ENCODE measurements at regions not wholly inside any gene's neighbourhood (a gene's known extent, or its start where the extent isn't known, plus 50 kb on each side); places are given as distances from the start of the nearest gene placed in this dataset.
"Not testable (repeated sequence)": the region's sequence is repeated elsewhere in the genome, so short reads cannot be mapped to it uniquely, and the experiment has no call there.

DNA sequence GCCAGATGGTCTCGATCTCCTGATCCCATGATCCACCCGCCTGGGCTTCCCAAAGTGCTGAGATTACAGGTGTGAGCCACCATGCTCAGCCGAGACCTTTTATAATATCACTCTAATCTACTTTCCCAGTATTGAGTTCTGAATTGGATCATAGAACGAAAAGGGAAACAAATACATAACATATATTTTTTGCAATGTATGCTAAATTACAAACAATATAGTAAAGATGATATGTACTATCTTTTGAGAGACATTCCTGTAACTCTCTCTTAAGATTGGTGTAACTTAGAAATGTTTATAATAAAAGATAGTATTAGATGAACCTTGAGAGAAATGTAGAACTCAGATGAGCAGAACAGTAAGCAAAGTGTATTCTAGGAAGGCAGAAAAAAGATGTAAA lies 129.2 kb upstream of the TENT5A start:
- no peak for DNase-seq (ENCODE audit: low read depth in 1 of 2, low spot score in 1 of 2)
- Histone ChIP-seq H3K4me3 (replicated peaks; ENCODE audit: insufficient read depth, low read length) (no peak overlapping the region), H3K27ac (replicated peaks) (no peak overlapping the region), H3K27me3 (ENCODE audit: insufficient read depth, poor library complexity, severe bottlenecking) (no peaks in the 10 kb centered on the region)
- TF ChIP-seq GABPA (IDR thresholded peaks at IDR 0.05; ENCODE audit: low read depth), result no peak

DNA sequence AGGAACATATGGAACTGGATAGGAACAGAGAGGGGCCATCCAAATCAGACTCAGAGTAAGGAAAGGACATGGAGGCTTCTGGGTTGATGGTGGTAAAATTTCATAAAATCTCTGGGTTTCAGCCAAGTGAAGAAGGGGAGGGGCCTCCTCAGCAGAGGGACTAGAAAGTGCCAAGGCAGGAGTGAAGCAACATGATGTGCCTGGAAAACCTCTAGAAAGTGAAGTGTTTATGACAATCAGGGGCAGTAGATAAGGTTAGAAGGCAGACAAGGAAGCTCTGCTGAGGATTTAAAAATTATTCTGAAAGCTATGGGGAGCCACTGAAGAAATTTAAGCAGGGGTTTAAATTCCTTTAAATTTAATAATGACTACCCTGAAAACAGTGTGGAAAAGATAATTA lies 126.0 kb upstream of the TENT5A start:
- TF ChIP-seq POLR2AphosphoS5 (IDR thresholded peaks at IDR 0.05; ENCODE audit: low read depth) (no peak), GABPA (IDR thresholded peaks at IDR 0.05; ENCODE audit: low read depth) (no peak), SPI1 (IDR thresholded peaks at IDR 0.05; ENCODE audit: borderline replicate concordance, low read depth) (no peak)
- TF ChIP-seq, protein P1, sequence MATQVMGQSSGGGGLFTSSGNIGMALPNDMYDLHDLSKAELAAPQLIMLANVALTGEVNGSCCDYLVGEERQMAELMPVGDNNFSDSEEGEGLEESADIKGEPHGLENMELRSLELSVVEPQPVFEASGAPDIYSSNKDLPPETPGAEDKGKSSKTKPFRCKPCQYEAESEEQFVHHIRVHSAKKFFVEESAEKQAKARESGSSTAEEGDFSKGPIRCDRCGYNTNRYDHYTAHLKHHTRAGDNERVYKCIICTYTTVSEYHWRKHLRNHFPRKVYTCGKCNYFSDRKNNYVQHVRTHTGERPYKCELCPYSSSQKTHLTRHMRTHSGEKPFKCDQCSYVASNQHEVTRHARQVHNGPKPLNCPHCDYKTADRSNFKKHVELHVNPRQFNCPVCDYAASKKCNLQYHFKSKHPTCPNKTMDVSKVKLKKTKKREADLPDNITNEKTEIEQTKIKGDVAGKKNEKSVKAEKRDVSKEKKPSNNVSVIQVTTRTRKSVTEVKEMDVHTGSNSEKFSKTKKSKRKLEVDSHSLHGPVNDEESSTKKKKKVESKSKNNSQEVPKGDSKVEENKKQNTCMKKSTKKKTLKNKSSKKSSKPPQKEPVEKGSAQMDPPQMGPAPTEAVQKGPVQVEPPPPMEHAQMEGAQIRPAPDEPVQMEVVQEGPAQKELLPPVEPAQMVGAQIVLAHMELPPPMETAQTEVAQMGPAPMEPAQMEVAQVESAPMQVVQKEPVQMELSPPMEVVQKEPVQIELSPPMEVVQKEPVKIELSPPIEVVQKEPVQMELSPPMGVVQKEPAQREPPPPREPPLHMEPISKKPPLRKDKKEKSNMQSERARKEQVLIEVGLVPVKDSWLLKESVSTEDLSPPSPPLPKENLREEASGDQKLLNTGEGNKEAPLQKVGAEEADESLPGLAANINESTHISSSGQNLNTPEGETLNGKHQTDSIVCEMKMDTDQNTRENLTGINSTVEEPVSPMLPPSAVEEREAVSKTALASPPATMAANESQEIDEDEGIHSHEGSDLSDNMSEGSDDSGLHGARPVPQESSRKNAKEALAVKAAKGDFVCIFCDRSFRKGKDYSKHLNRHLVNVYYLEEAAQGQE (IDR thresholded peaks at IDR 0.05; ENCODE audit: insufficient replicate concordance, low read depth), result no peak
- TF ChIP-seq, protein P2, sequence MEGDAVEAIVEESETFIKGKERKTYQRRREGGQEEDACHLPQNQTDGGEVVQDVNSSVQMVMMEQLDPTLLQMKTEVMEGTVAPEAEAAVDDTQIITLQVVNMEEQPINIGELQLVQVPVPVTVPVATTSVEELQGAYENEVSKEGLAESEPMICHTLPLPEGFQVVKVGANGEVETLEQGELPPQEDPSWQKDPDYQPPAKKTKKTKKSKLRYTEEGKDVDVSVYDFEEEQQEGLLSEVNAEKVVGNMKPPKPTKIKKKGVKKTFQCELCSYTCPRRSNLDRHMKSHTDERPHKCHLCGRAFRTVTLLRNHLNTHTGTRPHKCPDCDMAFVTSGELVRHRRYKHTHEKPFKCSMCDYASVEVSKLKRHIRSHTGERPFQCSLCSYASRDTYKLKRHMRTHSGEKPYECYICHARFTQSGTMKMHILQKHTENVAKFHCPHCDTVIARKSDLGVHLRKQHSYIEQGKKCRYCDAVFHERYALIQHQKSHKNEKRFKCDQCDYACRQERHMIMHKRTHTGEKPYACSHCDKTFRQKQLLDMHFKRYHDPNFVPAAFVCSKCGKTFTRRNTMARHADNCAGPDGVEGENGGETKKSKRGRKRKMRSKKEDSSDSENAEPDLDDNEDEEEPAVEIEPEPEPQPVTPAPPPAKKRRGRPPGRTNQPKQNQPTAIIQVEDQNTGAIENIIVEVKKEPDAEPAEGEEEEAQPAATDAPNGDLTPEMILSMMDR (IDR thresholded peaks at IDR 0.05; ENCODE audit: insufficient read depth, low read length), result no peak
- H3K4me3 ChIP-seq (replicated peaks; ENCODE audit: insufficient read depth, low read length), result no peak overlapping the region
- no peak overlapping the region for H3K27ac ChIP-seq (replicated peaks)
- no peaks in the 10 kb centered on the region for H3K27me3 ChIP-seq (ENCODE audit: insufficient read depth, poor library complexity, severe bottlenecking)
- peak in 1 of 2 experiments; percentile 14 for DNase-seq (ENCODE audit: low read depth in 1 of 2, low spot score in 1 of 2)

DNA sequence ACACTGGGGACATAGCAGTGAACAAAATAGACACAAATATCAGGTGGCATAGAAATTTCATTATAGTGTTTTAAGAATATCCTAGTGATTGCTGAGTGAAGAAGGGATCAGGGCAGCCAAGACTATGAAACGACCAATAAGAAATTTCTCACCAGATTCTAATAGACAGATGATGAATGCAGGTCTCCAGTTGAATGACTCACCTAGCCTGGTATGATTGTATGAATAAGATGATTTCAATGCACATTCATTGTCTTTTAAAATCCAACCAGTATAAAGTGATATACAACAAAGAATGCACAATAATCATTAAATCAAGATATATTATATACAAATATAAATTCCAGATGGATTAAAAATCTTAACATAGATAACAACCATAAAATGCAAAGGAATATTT lies 124.5 kb upstream of the TENT5A start:
- H3K4me3 ChIP-seq (replicated peaks; ENCODE audit: insufficient read depth, low read length), result no peak overlapping the region
- TF ChIP-seq GABPA (IDR thresholded peaks at IDR 0.05; ENCODE audit: low read depth) (no peak), SPI1 (IDR thresholded peaks at IDR 0.05; ENCODE audit: borderline replicate concordance, low read depth) (no peak), POLR2AphosphoS5 (IDR thresholded peaks at IDR 0.05; ENCODE audit: low read depth) (no peak)
- TF ChIP-seq, protein P2 (IDR thresholded peaks at IDR 0.05; ENCODE audit: insufficient read depth, low read length), result no peak
- TF ChIP-seq, protein P1 (IDR thresholded peaks at IDR 0.05; ENCODE audit: insufficient replicate concordance, low read depth), result no peak
- no peaks in the 10 kb centered on the region for H3K27me3 ChIP-seq (ENCODE audit: insufficient read depth, poor library complexity, severe bottlenecking)
- no peak for DNase-seq (ENCODE audit: low read depth in 1 of 2, low spot score in 1 of 2)
- H3K27ac ChIP-seq (replicated peaks), result no peak overlapping the region

DNA sequence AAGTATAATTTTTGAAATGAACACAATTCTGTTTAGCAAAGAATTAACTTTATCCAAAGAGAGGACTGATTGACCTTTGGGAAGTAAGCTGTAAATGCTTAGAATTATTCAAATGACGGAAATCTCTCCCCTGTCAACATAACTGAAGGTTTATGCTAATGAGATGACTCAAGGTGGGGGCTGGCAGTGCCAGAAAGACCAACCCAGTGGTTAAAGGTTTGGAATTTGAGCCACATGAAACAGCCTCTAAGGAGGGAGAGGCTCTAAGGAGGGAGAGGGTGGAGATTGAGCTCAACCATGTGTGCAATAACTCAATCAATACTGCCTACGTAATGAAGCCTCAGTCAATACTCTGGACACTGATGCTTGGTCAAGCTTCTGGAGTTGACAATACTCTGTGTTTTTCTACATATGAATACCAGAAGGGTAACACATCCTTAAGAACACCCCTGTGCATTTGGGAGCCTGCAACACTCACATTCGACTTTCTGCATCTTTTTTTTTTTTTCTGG lies 123.4 kb upstream of the TENT5A start:
- TF ChIP-seq GABPA (IDR thresholded peaks at IDR 0.05; ENCODE audit: low read depth) (no peak), SPI1 (IDR thresholded peaks at IDR 0.05; ENCODE audit: borderline replicate concordance, low read depth) (no peak), POLR2AphosphoS5 (IDR thresholded peaks at IDR 0.05; ENCODE audit: low read depth) (no peak)
- TF ChIP-seq, protein P1 (IDR thresholded peaks at IDR 0.05; ENCODE audit: insufficient replicate concordance, low read depth), result no peak
- TF ChIP-seq, protein P2 (IDR thresholded peaks at IDR 0.05; ENCODE audit: insufficient read depth, low read length), result no peak
- DNase-seq (ENCODE audit: low read depth in 1 of 2, low spot score in 1 of 2), result no peak
- H3K4me3 ChIP-seq (replicated peaks; ENCODE audit: insufficient read depth, low read length), result no peak overlapping the region
- no peaks in the 10 kb centered on the region for H3K27me3 ChIP-seq (ENCODE audit: insufficient read depth, poor library complexity, severe bottlenecking)
- no peak overlapping the region for H3K27ac ChIP-seq (replicated peaks)

DNA sequence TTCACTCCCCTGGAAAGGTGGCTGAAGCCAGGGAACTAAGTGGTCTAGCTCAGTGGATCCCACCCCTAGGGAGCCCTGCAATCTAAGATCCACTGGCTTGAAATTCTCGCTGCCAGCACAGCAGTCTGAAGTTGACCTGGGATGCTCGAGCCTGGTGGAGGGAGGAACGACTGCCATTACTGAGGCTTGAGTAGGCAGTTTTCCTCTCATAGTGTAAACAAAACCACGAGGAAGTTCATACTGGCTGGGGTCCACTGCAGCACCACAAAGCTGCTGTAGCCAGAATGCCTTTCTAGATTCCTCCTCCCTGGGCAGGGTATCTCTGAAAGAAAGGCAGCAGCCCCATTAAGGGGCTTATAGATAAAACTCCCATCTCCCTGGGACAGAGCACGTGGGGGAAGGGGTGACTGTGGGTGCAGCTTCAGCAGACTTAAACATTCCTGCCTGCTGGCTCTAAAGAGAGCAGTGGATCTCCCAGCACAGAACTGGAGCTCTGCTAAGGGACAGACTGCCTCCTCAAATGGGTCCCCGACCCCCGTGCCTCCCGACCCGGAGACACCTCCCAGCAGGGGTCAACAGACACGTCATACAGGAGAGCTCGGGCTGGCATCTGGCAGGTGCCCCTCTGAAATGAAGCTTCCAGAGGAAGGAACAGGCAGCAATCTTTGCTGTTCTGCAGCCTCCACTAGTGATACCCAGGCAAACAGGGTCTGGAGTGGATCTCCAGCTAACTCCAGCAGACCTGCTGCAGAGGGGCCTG lies 117.4 kb upstream of the TENT5A start:
- H3K4me3 ChIP-seq (replicated peaks; ENCODE audit: insufficient read depth, low read length); H3K27me3 ChIP-seq (ENCODE audit: insufficient read depth, poor library complexity, severe bottlenecking); H3K27ac ChIP-seq (replicated peaks); DNase-seq (ENCODE audit: low read depth in 1 of 2, low spot score in 1 of 2): not testable (repeated sequence)

All from HL-60 (cell line).